SH-SY5Y (cell line): ENCODE measurements at regions not wholly inside any gene's neighbourhood (a gene's known extent, or its start where the extent isn't known, plus 50 kb on each side); places are given as distances from the start of the nearest gene placed in this dataset.

ENCODE experiments used
- GATA2 ChIP-seq: IDR thresholded peaks from 2 replicates; pipeline ENCODE4 v1.6.1; 2011; ENCODE audit warnings: mild to moderate bottlenecking, low read depth, low read length
- GATA3 ChIP-seq: IDR thresholded peaks from 2 replicates; pipeline ENCODE4 v1.6.1; 2011; ENCODE audit warnings: low read depth, mild to moderate bottlenecking, low read length, moderate library complexity

DNA sequence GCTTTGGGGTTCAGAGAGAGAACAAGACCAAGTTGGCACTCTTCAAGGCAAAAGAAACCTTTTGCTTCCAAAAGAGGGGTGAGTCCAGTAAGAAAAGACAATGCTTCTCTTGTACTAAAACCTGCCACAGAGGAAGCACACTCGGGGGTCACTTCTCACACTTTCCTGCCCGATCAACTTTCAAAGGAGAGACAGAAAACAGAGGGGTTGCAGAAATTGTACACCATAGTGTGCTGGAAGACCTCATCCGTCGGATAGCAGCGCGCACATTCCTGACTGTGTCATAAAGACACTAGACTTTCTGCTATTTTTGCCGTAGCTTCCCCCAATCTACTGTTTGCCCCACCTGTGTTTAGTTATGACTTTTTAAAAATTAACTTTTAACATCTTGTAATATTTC is 66.9 kb downstream of the OR2K2 start:
- TF ChIP-seq GATA2 (no peak), GATA3 (no peak)
